ENCODE measurements at regions not wholly inside any gene's neighbourhood (a gene's known extent, or its start where the extent isn't known, plus 50 kb on each side); places are given as distances from the start of the nearest gene placed in this dataset.

DNA sequence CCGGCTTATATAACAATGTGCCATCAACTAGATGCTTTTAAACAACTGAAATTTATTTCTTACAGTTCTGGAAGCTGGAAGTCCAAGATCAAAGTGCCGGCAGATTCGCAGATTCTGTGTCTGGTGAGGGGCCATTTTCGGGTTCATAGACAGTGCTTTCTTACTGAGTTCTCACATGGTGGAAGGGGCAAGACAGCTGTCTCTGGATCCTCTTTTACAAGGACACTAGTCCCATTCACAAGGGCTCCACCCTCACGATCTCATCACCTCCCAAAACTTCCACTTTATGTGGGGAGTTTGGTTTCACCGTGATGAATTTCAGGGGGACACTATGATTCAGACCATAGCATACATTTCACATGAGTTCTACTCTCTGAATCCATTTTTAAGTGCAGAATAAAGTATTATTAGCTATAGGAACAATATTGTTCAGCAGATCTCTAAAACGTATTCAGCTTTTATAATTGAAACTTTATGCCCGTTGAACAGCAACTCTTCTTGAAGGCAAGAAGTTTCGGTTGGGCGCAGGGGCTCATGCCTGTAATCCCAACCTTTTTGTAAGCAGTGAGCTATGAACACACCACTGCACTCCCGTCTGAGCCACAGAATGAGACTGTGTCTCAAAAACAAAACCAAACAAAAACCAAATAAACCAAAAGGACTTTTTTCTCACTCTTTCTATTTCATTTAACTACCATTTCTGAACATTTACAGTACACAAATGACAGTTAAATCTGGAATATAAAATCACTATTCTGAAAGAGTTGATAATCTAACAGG lies 502.8 kb downstream of the CMPK2 start:
- TF ChIP-seq, protein P1, sequence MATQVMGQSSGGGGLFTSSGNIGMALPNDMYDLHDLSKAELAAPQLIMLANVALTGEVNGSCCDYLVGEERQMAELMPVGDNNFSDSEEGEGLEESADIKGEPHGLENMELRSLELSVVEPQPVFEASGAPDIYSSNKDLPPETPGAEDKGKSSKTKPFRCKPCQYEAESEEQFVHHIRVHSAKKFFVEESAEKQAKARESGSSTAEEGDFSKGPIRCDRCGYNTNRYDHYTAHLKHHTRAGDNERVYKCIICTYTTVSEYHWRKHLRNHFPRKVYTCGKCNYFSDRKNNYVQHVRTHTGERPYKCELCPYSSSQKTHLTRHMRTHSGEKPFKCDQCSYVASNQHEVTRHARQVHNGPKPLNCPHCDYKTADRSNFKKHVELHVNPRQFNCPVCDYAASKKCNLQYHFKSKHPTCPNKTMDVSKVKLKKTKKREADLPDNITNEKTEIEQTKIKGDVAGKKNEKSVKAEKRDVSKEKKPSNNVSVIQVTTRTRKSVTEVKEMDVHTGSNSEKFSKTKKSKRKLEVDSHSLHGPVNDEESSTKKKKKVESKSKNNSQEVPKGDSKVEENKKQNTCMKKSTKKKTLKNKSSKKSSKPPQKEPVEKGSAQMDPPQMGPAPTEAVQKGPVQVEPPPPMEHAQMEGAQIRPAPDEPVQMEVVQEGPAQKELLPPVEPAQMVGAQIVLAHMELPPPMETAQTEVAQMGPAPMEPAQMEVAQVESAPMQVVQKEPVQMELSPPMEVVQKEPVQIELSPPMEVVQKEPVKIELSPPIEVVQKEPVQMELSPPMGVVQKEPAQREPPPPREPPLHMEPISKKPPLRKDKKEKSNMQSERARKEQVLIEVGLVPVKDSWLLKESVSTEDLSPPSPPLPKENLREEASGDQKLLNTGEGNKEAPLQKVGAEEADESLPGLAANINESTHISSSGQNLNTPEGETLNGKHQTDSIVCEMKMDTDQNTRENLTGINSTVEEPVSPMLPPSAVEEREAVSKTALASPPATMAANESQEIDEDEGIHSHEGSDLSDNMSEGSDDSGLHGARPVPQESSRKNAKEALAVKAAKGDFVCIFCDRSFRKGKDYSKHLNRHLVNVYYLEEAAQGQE (IDR thresholded peaks at IDR 0.05; ENCODE audit: insufficient read depth in 1 of 2, low read depth in 2 of 2, low read length in 2 of 2): no peak
- TF ChIP-seq POLR2AphosphoS5 (IDR thresholded peaks at IDR 0.05; ENCODE audit: low read depth, low read length) (no peak), SIN3A (IDR thresholded peaks at IDR 0.05; ENCODE audit: borderline replicate concordance, insufficient read depth, low read length) (no peak), FOXP2 (optimal IDR thresholded peaks at IDR 0.05; ENCODE audit: borderline replicate concordance, extremely low read depth, extremely low read length, insufficient read depth) (no peak), TAF1 (IDR thresholded peaks at IDR 0.05; ENCODE audit: borderline replicate concordance, insufficient read depth, low read length) (no peak)

All from PFSK-1 (cell line).